Activated T-helper 1 cell treated with anti-CD3 and anti-CD28 coated beads, Interleukin-2, amount 50 U/mL, for 16 hours (primary cell): ENCODE measurements at regions not wholly inside any gene's neighbourhood (a gene's known extent, or its start where the extent isn't known, plus 50 kb on each side); places are given as distances from the start of the nearest gene placed in this dataset.

ENCODE experiments used
- DNase-seq, 2 donors: peaks; one replicate each; pipeline ENCODE4 v3.0.0-alpha.2; 2020; ENCODE audit warnings: low read depth in 1 of 2, low spot score in 1 of 2

DNA sequence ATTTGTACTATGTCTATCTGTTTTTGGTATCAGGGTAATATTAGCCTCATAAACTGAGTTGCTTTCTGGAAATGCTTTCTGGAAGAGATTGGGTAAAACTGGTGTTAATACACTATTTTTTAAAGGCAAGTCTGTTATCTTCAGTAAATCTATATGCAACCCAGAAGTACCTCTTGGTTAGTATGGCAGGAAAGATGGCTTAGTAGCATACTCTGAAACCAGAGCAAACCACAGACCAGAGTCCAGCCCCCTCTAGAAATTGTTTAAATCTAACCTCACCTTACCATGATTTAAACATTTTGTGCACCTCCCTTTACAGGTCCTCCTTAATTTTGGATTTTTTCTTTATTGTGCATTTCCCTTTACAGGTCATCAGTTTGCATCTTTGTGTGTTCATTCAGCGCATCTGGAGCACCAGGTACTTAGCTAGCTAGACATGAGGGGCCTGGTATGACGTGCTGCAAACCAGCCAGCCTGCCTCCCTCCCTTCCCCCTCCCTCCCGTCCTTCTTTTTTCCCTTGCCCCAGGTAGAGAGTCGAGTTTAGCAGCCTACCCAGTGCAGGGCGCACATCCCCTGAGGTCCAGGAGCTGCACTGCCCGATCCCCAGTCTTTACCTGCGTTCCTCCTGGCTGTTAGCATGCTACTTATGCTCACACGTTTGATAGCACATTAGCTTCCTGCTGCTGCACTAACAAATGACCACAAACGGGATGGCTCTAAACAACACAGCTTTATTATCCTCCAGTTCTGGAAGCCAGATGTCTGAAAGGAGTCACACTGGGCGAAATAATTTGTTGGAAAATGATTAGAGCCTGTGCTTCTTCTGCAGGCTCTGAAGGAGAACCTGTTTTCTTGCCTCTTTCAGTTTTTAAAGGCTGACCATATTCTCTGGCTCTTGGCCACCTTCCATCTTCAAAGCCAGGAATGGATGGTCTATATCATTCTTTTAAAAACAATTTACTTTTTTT lies 299.9 kb upstream of the HABP2 start:
- no peak for DNase-seq

DNA sequence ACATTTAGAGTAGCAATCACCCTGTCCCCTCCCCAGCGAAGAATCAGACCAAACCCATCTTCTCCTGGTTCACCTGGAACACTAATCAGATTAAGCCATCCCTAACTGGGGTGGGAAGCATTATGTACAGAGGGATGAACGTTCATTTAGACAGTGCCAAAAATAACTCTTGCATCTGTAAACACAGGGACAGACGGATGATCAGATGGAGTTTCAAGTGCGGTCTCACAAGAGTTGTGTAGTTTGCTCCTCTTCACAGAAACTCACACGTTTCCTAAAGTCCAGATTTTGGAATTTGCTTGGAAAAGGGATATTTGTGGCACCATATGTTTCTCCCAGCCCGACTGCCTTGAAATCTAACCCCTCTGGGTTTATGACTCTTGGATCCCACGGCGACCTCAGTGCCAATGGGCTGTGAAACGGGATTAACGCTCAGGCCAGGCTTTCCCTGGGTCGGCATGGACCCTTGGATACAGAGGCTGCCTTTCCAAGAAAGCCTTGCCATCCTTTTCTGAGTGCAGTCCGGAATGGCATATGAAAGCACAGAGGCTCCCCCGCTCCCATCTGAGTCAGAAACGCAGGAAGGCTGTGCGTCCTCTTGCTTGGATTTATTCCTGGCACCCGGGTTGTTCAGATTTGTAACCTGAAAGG lies 293.2 kb upstream of the HABP2 start:
- no peak for DNase-seq

DNA sequence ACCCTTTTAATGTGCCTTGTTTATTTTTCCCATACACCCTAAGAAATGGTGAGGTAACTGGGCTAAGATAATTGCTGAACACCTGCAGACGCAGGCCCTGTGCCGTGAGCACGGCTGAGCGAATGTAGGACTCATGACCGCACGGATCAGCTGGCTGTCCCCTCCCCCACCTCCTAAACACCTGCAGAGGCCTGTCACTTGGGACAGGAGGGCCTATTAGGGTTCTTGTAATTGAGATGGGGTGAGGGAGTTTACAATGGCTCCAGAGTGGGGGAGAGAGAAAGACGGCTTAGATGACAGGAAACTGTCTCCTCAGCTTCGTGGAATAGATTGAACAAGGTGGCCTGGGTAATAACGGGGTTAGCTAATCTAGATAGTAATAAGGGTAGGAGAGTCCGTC lies 291.7 kb upstream of the HABP2 start:
- no peak for DNase-seq

DNA sequence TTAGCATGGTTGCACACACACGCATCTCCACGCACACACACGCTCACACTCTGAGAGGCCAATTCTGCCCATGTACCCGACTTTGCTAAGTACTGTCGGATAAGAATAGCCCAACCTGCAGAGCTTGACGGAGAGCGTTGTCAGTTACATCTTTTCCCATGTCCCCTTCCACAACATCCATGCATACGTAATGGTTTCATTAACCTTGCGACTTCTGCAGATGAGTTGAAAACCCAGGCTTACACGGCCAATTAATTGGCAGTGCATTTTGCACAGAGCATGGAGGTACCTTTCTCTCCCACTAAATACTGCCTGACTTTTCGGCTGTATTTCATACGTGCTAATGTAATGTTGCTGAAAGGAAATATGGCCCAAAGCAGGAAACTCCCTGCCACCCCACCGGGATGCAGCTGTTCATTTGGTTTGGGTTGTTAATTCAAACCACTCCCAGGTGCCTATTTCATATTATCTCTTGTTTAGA lies 291.2 kb upstream of the HABP2 start:
- DNase-seq = no peak

DNA sequence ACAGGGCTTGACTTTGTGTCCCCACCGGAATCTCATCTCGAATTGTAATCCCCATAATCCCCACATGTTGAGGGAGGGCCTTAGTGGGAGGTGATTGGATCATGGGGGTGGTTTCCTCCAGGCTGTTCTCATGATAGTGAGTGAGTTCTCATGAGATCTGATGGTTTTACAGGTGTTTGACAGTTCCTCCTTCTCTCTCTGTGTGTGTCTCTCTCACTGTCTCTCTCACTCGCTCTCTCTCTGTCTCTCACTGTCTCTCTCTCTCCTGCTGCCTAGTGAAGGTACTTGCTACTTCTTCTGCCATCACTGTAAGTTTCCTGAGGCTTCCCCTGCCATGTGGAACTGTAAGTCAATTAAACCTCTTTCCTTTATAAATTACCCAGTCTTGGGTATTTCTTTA lies 289.8 kb upstream of the HABP2 start:
- DNase-seq = no peak

DNA sequence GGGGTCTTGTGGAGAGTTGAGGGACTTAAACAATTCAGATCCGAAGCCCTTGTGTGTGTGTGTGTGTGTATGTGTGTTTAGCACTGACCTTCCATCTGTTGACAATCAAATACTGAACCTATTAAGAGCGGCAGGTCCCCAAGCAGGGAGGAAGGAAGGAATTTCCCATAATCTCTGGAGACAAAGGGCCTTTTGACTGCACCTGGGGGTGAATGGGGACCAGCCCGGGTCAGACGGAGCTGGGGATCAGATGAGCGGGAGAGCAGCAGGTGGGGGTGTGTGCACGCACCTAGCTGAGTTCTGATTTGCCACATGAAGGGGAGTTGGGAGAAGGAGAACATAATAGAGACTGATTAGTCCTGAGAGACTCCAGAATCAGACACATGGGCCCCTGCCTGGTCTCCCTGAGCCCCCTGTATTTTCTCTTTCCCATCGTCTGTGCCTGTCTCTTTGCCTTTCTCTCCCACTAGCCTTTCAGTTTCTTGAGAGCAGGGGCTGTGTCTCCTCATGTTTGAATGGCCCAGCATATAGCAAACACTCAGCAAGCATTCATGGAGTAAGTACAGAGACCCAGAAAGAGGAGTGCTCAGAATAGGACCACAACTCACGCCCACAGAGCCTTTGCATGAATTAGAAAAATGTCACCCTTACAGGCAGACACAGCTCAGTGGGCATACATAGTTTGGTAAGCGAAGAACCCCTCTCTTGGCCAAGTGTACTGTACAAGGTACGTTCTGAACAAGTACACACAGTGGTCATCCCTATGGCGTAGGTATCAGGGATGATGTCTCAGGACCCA lies 288.3 kb upstream of the HABP2 start:
- no peak for DNase-seq

DNA sequence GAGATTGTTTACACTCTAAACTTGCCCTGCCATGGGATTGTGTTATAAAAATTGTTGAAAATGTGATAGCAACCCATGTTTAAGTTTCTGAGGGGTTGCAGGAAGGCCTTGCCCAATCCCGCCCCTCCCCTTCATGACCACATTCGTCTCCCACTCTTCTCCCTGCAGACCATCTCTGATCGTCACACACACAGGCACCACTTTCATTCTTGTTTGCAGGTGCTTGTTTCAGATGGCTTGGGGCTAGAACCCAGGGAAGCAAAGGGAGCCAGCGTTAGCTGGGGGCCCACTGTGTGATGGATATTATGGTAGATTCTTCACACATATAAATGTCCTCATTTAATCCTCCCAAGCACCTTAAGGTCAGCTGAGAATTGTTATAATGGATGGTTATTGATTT lies 286.7 kb upstream of the HABP2 start:
- DNase-seq = no peak

DNA sequence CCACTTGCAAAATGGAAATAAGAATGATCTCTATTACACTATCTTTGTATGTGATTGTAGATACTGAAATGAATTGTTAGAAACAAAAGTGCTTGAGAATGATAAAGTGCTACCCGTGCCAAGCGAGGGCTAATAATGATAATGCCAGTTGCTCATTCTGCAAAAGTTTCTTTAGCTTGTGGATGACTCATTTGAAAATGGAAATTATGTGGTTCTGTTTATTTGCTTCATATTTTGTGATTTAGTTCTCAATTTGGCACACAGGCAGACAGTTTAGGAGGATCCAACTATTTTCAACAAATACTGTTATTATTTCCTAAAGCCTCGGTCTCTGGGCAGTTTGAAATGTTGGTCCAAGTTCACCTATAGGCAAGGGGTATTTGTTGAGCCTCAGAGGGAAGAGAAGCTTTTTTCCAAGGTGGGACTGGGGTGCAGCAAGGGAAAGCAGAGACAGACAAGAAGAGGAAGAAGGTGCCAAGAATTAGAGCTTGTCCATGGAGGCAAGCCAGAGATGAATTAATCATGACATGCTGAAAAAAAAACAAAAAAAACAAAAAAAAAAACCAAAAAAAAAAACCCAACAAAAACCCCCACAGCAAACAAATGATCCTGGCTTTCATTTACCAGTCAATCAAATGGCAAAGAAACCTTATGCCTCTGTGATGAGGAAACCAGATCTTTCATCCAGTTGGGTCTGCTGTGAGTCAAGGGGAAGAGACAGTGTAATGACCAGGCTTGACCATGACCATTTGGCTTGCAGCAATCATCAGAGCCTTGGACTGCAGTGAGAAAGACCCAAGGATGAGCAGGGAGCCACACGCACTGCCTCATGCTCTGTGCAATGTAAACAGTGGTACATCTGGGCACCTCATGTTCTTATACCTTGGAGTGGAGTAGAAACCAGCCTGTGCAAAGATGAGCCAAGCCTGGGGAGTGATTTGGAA lies 285.0 kb upstream of the HABP2 start:
- DNase-seq = no peak

DNA sequence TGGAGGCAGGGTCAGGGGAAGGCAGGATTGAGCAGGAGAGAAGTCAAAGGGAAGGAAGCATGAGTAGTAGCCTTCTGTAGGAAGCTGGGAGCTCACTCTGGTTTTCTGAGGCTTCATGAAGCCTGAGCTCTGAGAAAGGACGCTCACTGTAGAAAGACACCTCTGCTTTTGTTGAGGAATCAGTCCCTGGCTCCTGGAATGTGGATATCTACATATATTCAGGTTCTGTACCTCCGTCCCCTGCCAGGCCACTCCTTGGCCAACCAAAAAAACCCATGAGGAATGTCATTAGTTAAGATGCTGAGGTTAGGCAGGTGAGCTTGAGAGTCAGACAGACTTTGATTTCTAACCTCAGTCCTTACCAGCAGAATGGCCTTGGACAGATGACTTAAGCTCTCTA lies 283.5 kb upstream of the HABP2 start:
- DNase-seq = no peak

DNA sequence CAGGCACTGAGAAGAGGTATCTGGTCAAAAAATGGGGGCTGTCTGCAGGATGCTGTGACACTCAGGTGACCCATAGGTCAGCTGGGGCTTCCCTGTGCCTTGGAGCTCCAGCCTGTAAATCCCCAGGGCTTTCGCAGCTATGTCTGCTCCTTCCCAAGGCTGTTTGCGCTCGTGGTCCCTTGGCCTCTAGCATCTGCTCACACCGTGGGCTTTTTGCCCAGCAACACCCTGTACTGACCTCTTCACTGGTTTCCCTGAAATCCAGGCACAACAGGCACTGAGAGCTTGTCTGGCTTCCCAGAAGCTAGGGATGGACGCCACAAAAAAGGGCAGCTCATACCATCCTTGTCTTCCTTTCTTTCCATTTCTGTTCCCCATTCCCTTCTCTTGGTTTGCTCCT lies 280.3 kb upstream of the HABP2 start:
- DNase-seq = no peak

DNA sequence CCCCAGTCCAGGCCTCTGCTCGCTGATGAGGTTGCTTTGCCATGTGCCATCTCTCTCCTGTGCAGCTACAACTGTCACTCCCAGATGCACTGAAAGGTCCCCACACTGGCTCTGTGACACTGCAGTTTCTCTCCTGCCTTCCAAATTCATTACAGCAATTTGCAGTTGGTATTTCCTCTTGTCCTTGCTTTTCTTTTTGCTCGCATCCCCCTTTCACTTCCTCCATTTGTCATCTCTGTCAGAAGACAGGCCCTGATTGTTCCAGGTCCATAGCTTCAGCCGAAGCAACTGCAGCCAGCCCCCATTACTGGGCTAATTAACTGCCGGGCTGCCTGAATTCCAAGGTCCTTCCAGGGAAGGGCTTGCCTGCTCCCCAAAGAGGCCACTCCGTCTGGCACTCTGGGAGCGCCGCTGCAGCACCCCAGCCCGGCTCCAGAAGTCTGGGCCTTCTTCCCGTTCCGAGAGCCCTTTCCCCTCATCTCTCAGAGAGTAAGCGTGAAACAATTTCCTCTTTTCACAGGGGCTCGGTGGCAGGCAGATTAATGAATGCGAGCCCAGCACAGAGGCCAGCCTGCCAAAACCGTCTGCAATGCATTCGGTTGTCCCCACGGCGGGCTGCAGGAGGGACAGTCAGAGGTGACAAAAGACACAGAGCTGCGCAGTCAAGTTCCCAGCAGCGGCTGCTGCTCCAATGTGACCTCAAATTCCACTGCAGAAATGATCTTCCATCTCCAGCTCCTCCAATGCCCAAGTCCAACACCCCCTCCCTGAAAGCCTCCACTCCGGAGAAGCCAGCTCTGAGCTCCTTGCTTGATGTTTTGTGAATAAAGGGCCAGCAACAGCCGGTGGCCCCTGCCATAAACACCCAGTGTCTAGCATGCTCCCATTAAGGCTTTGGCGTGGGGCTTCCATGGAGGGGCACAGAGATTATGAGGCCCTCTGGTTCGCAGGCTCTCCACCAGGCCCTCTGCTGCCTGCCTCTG lies 279.4 kb upstream of the HABP2 start:
- no peak for DNase-seq

DNA sequence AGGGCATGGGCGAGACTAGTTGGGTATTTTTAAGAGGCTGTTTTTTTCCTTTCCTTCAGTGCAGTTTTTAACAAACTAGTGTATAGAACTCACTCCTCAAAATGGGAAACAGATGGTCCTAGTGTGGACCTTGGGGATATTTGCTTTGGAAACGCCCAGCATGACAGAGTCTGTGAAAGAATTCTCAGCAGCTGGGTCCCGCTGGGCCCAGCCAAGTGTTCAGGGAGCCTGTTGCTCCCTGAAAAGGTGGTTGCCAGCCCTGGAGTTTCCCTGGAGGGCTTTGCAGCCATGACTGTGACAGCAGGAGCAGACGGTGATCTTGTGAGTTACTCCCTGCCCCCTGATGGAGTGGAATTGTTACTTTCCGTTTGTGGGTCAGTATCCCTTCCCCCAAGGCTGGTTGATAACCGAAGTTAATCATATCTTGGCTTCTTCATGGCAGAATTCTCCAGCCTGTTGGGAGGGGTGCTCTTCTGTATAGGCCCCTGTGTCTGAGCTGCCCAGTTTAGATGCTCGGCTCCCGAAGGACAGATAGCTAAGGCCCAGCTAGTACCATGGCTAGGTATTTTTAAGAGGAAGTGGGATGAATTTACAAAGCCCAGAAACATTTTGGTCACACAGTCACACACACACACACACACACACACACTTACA lies 278.6 kb upstream of the HABP2 start:
- DNase-seq = no peak

DNA sequence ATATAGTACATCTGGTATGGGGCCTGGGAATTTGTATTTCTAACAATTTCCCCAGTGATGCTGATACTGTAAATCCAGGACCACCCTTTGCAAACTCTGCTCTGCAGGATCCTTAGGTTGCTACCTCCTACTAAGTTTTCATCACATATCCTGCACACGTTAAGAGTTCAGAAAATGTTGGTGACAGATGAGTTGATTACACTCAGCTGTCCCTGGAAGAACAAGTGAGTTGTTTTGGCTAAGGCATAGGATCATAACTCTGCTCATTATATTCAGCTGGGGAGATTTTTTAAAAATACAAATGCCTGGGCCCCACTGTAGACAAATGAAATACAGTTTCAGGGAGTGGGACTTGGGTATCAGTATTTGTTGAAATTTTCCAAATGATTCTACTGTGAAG lies 274.6 kb upstream of the HABP2 start:
- no peak for DNase-seq

DNA sequence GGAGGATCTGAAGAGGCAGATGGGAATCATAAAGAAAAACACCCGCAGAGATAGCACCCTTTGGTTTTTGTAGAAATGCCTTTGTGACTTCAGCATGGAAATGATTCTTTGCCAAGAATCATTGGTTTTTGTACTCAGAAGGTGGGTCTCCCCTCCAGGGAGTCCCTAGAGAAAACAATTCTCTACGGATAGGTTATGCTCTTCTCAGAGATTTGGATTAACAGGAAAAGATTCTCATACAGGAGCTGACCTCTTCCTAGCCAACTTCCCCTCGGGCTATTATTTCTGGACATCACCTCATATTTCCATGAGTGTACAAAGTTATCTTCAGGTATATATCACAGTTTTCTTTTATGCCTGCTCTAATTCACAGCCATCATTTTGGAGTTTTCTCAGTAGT lies 274.2 kb upstream of the HABP2 start:
- no peak for DNase-seq

DNA sequence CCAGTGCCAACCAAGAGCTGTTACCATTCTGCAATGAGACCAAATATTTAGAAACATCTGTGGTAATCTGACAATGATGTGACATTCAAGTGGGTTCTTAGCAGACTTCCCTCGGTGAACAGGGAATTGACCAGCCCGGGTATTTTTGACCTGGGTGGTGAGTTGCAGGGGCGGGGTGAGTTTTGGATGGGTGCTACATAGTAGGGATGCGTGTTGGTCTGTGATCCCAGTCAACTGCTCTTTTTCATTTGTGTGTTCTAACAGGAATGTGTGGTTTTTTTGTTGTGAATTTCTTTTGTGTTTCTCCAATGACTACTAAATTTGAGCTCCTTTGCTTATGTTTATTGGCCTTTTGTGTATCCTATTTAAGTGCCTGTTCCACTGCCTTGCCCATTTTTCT lies 273.6 kb upstream of the HABP2 start:
- no peak for DNase-seq

DNA sequence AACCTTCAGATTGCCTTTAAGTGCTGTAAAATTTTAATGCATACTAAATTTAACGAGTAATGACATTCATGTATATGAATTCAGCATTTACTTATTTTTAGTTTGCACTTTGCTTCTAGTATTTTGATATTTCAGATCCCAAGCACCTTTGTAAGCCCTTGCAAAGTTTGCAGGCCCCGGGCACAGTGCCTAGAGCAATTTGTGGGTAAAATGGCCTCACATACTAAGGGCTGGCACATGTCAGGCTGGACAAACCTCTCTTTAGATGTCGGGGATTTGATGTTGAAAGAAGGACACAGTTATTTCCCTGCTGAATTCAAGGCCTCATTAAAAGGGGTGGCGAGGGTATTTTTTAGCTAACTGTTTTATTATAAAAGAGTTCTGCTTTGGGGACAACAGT lies 270.3 kb upstream of the HABP2 start:
- no peak for DNase-seq

DNA sequence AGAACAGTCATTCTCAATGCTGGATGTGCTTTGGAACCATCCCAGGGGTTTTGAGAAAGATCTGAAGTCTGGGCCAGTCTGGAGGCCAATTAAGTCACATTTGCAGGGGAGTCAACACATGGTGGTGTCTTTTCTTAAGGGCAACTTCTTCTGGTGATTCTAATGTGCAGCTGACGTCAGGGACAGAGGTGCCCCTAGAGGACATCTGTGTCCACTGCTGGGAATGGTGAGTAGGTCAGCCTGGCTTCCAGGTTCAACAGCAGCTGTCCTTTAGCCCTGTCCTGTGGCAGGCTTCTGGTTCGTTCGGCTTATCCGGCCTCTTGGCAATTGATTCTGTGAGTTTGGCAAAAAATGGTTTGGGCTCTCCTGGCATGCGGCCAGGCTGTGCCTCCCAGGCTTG lies 269.7 kb upstream of the HABP2 start:
- DNase-seq = no peak

DNA sequence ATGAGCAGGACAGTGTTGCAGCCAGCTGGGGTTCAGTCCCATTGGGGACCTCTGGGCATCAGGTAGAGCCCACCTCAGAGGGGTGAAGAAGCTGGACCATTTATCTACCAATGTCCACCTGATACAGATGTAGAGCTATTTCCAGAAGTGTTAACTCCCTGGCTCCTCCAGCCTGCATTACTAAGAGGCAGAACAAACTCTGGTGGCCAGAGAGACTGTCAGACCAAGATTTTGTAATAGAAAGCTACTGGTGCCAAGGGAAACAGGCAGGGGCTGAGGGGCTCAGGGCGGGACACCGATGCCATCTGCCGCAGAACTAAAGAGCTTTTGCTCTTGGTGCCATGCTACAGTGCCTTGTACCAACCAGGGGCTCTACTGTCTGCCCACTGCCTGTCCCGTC lies 268.2 kb upstream of the HABP2 start:
- no peak for DNase-seq

DNA sequence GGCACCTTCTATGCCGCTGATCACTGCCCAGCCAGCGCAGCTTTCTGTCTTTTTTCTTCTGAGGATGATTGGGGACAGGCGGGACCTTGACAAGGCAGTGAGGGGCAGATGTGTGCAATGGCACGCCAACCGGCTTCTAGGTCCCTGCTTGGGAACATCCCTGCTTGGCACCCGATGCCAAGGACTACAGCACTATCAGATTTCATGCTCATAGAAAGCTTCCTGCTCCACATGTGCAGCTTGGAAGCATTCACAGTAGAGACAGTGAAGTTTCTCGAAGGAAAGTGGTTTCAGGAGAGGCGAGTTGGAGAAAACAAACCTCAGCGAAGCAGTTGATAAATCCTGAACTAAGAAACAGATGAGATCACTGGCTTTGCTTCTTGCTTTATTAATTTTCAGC lies 267.5 kb upstream of the HABP2 start:
- no peak for DNase-seq
